AG09309 (cell line): ENCODE measurements at regions not wholly inside any gene's neighbourhood (a gene's known extent, or its start where the extent isn't known, plus 50 kb on each side); places are given as distances from the start of the nearest gene placed in this dataset.
A peak's percentile ranks its signal among the peaks of the same experiment; 100 is the strongest.

ENCODE experiments used
- DNase-seq: peaks from one replicate; pipeline ENCODE4 v3.0.0-alpha.2; 2010; ENCODE audit warnings: low read depth
- H3K4me3 ChIP-seq: 2 replicates; pipeline ENCODE4 v1.5.1; 2011; ENCODE audit warnings: mild to moderate bottlenecking, low read depth, low read length, moderate library complexity; ENCODE audit not compliant: control insufficient read depth
- CTCF ChIP-seq: IDR thresholded peaks from 2 replicates; pipeline ENCODE4 v1.5.1; 2011; ENCODE audit warnings: mild to moderate bottlenecking, low read depth, low read length, inconsistent platforms; ENCODE audit not compliant: insufficient read depth, control insufficient read depth; ENCODE audit errors: missing control alignments

- peak; percentile 76 for TF ChIP-seq CTCF
- no peak overlapping the region for H3K4me3 ChIP-seq
- no peak for DNase-seq
Measured at GRCh38 chr6:137944793-137945498, 77.9 kb downstream of the TNFAIP3 start.

- H3K4me3 ChIP-seq: no peak overlapping the region
- DNase-seq: no peak
- TF ChIP-seq CTCF: no peak
Measured at GRCh38 chr6:137949686-137950390, 82.8 kb downstream of the TNFAIP3 start.

GRCh38 chr6:137950581-137950980 lies 83.5 kb downstream of the TNFAIP3 start:
- no peak overlapping the region for H3K4me3 ChIP-seq
- no peak for DNase-seq
- no peak for TF ChIP-seq CTCF

GRCh38 chr6:137951064-137951597 lies 84.1 kb downstream of the TNFAIP3 start:
- H3K4me3 ChIP-seq: no peak overlapping the region
- DNase-seq: no peak
- no peak for TF ChIP-seq CTCF

GRCh38 chr6:137952247-137952646 lies 85.2 kb downstream of the TNFAIP3 start:
- no peak for TF ChIP-seq CTCF
- no peak for DNase-seq

GRCh38 chr6:137953761-137954160 lies 86.7 kb downstream of the TNFAIP3 start:
- TF ChIP-seq CTCF: no peak
- H3K4me3 ChIP-seq: no peak overlapping the region
- no peak for DNase-seq

More at GRCh38 chr6:137952247-137952646, 85.2 kb downstream of the TNFAIP3 start:
- no peak overlapping the region for H3K4me3 ChIP-seq
